Body of pancreas (tissue), 4 donors: ENCODE measurements at regions not wholly inside any gene's neighbourhood (a gene's known extent, or its start where the extent isn't known, plus 50 kb on each side); places are given as distances from the start of the nearest gene placed in this dataset.

Source experiments
- ATAC-seq: fragments of 150-250 bp; one replicate; pipeline ENCODE4 v1.9.1; 2016
- DNase-seq, 4 donors: peaks; one replicate each; pipeline ENCODE4 v3.0.0-alpha.2; 2019
- H3K27ac ChIP-seq, 4 donors: fragments of 200-600 bp; sonication (generic); 1 replicate in 3 of 4; 2 replicates in 1 of 4; pipeline versions ENCODE4 v1.5.1 to v1.6.1; 2016 to 2019; ENCODE audit warnings: mild to moderate bottlenecking in 1 of 4, mixed read lengths in 1 of 4, moderate library complexity in 1 of 4
- H3K27me3 ChIP-seq, 2 donors: fragments of 200-600 bp; sonication (generic); one replicate each; pipeline ENCODE4 v1.6.0; 2016; ENCODE audit warnings: mild to moderate bottlenecking in 1 of 2
- H3K36me3 ChIP-seq, 2 donors: fragments of 200-600 bp; sonication (generic); replicated peaks in 1 of 2; 2 replicates each; pipeline ENCODE4 v1.5.1; 2016; ENCODE audit warnings: low read depth in 2 of 2; ENCODE audit not compliant: insufficient read depth in 1 of 2
- H3K4me1 ChIP-seq: fragments of 200-600 bp; sonication (generic); one replicate; pipeline ENCODE4 v1.6.0; 2016
- H3K4me3 ChIP-seq, 2 donors: fragments of 200-600 bp; sonication (generic); 1 replicate in 1 of 2; 2 replicates in 1 of 2; pipeline ENCODE4 v1.5.1; 2016 to 2019
- H3K9me3 ChIP-seq, 3 donors: fragments of 200-600 bp; sonication (generic); 1 replicate in 2 of 3; 2 replicates in 1 of 3; pipeline ENCODE4 v1.5.1; 2016
- CTCF ChIP-seq, 7 experiments: fragments of 450-650 bp in 4 of 7; fragments of 200-600 bp in 3 of 7; sonication (generic) in 3 of 7; IDR thresholded peaks; one replicate each; pipeline ENCODE4 v1.5.1; 2016 to 2019; ENCODE audit warnings: antibody characterized with exemption in 7 of 7
- POLR2A ChIP-seq, 3 donors: fragments of 450-650 bp; IDR thresholded peaks; one replicate each; pipeline ENCODE4 v1.6.1; 2016; ENCODE audit warnings: antibody characterized with exemption in 3 of 3, mild to moderate bottlenecking in 2 of 3
- WGBS, 2 donors: methylation state at CpG; one replicate each; pipeline ENCODE4 v1.1.5; 2017; 5-methylcytosine and 5-hydroxymethylcytosine counted together
- intact Hi-C: fragments of 100-400 bp; cut with DNase I; formaldehyde crosslinking; loops from one replicate; pipeline ENCODE4 v1.15.1; 2023

GRCh38 chr14:32022938-32023466 lies 54.1 kb upstream of the ARHGAP5 start:
- no peaks in the 10 kb centered on the region for H3K36me3 ChIP-seq
- H3K4me3 ChIP-seq: no peak overlapping the region
- TF ChIP-seq POLR2A (IDR thresholded peaks at IDR 0.05) (peak in 1 of 3 donors; percentile 3), CTCF (IDR thresholded peaks at IDR 0.05) (no peak)
- DNase-seq (peak in 1 of 4 donors; percentile 30), ATAC-seq (peak; percentile 89)
- H3K4me1 ChIP-seq: peaks cover 12% of the 10 kb centered on the region
- H3K9me3 ChIP-seq: no peaks in the 10 kb centered on the region
- H3K27me3 ChIP-seq: no peaks in the 10 kb centered on the region
- WGBS, 2 donors: 51 to 59% methylated on average over 3 of the region's 3 CpGs
- H3K27ac ChIP-seq: peak overlapping the region in 3 of 4 donors; percentile 45 to 60 (median 58)
- intact Hi-C loops: no loop called here

- TF ChIP-seq CTCF (IDR thresholded peaks at IDR 0.05): no peak
- TF ChIP-seq POLR2A (IDR thresholded peaks at IDR 0.05): no peak
- Histone ChIP-seq H3K9me3 (no peaks in the 10 kb centered on the region), H3K4me1 (peaks cover 12% of the 10 kb centered on the region), H3K36me3 (no peaks in the 10 kb centered on the region), H3K27me3 (no peaks in the 10 kb centered on the region), H3K4me3 (no peak overlapping the region), H3K27ac (peak overlapping the region in 2 of 4 donors; percentile 57 to 58)
- WGBS, 2 donors: 78 to 86% methylated on average over 3 of the region's 3 CpGs
- ATAC-seq (no peak), DNase-seq (no peak)
- intact Hi-C loops: no loop called here
Observed at GRCh38 chr14:32023540-32023939, 53.6 kb upstream of the ARHGAP5 start.

GRCh38 chr14:32027255-32027939 lies 49.7 kb upstream of the ARHGAP5 start:
- no peak for ATAC-seq
- no peak for DNase-seq
- Histone ChIP-seq H3K4me1 (peaks cover 12% of the 10 kb centered on the region), H3K27ac (no peak overlapping the region), H3K4me3 (no peak overlapping the region), H3K9me3 (no peaks in the 10 kb centered on the region), H3K36me3 (no peaks in the 10 kb centered on the region), H3K27me3 (no peaks in the 10 kb centered on the region)
- intact Hi-C loops: no loop called here
- WGBS, 2 donors: 48% methylated on average over 5 of the region's 5 CpGs
- TF ChIP-seq POLR2A (IDR thresholded peaks at IDR 0.05) (no peak), CTCF (IDR thresholded peaks at IDR 0.05) (no peak)
